PC-3 (cell line): ENCODE measurements at regions not wholly inside any gene's neighbourhood (a gene's known extent, or its start where the extent isn't known, plus 50 kb on each side); places are given as distances from the start of the nearest gene placed in this dataset.

ENCODE experiments used
- ATAC-seq: fragments of 200-7000 bp; cut with Tn5 transposase; 2 replicates; pipeline ENCODE4 v1.9.1; 2020; ENCODE audit warnings: mild to moderate bottlenecking, moderate library complexity
- BruUV-seq: library from RNA; stranded (reverse); fragments of 400-500 nt; replicated peaks from 2 replicates; lab custom pipeline; 2021; lab: Mats Ljungman, UMichigan
- CTCF ChIA-PET: fragments of 300-600 bp; sonication (Branson Sonifier 250); formaldehyde crosslinking; loops from one replicate; lab custom pipeline; 2022; ENCODE audit warnings: antibody characterized with exemption; lab: Charles Lee
- POLR2A ChIA-PET: fragments of 300-600 bp; sonication (Branson Sonifier 250); formaldehyde crosslinking; loops from one replicate; lab custom pipeline; 2022; ENCODE audit warnings: antibody characterized with exemption; ENCODE audit not compliant: unreplicated experiment; lab: Charles Lee
- DNase-seq: peaks from one replicate; pipeline ENCODE4 v3.0.0-alpha.2; 2015
- H2AFZ ChIP-seq: fragments of 300-600 bp; sonication (generic); 2 replicates; pipeline ENCODE4 v1.6.0; 2016; ENCODE audit warnings: antibody characterized with exemption, low read length
- H3F3A ChIP-seq: fragments of 300-600 bp; sonication (generic); one replicate; pipeline ENCODE4 v1.6.0; 2017; ENCODE audit warnings: antibody characterized with exemption, low read length, control low read depth, mild to moderate bottlenecking; ENCODE audit not compliant: unreplicated experiment
- H3K27ac ChIP-seq: fragments of 300-600 bp; sonication (generic); 2 replicates; pipeline ENCODE4 v1.5.1; 2016; ENCODE audit warnings: mild to moderate bottlenecking, low read length
- H3K27me3 ChIP-seq: fragments of 300-600 bp; sonication (generic); 2 replicates; pipeline ENCODE4 v1.6.1; 2016; ENCODE audit warnings: low read length, mixed read lengths
- H3K36me3 ChIP-seq: fragments of 300-600 bp; sonication (generic); 2 replicates; pipeline ENCODE4 v1.6.1; 2016; ENCODE audit warnings: low read depth, mixed run types, low read length, mixed read lengths
- H3K4me1 ChIP-seq: fragments of 300-600 bp; sonication (generic); 2 replicates; pipeline ENCODE4 v1.5.1; 2016; ENCODE audit warnings: low read length; ENCODE audit not compliant: insufficient read depth
- H3K4me2 ChIP-seq: fragments of 300-600 bp; sonication (generic); 2 replicates; pipeline ENCODE4 v1.6.0; 2016; ENCODE audit warnings: low read length
- H3K4me3 ChIP-seq: fragments of 300-600 bp; sonication (generic); 2 replicates; pipeline ENCODE4 v1.5.1; 2016; ENCODE audit warnings: mild to moderate bottlenecking, low read length, mixed read lengths
- H3K79me2 ChIP-seq: fragments of 300-600 bp; sonication (generic); 2 replicates; pipeline ENCODE4 v1.6.1; 2017; ENCODE audit warnings: low read length, mixed read lengths
- H3K9ac ChIP-seq: fragments of 300-600 bp; sonication (generic); 2 replicates; pipeline ENCODE4 v1.6.0; 2016; ENCODE audit warnings: mild to moderate bottlenecking, low read length
- H3K9me2 ChIP-seq: fragments of 300-600 bp; sonication (generic); replicated peaks from 2 replicates; pipeline ENCODE4 v1.6.1; 2016; ENCODE audit warnings: mixed run types, low read length, mixed read lengths
- H3K9me3 ChIP-seq: fragments of 300-600 bp; sonication (generic); 2 replicates; pipeline ENCODE4 v1.6.1; 2016; ENCODE audit warnings: low read length, mixed read lengths
- H4K20me1 ChIP-seq: fragments of 300-600 bp; sonication (generic); 2 replicates; pipeline ENCODE4 v1.6.1; 2016; ENCODE audit warnings: low read length, mixed read lengths
- CTCF ChIP-seq: fragments of 300-600 bp; sonication (generic); conservative IDR thresholded peaks from 2 replicates; pipeline ENCODE4 v1.5.1; 2017; ENCODE audit warnings: antibody characterized with exemption, low read depth, mild to moderate bottlenecking, low read length
- EZH2 ChIP-seq: fragments of 300-600 bp; sonication (generic); IDR thresholded peaks from one replicate; pipeline ENCODE4 v1.6.1; 2017; ENCODE audit warnings: antibody characterized with exemption, mild to moderate bottlenecking, low read length; ENCODE audit not compliant: unreplicated experiment
- EZH2phosphoT487 ChIP-seq: fragments of 300-600 bp; sonication (generic); IDR thresholded peaks from 2 replicates; pipeline ENCODE4 v1.6.1; 2018; ENCODE audit warnings: mild to moderate bottlenecking, antibody characterized with exemption, low read length, borderline replicate concordance
- intact Hi-C: fragments of 100-400 bp; cut with micrococcal nuclease; formaldehyde crosslinking; loops from 2 replicates; pipeline ENCODE4 v1.9.0; 2023

GRCh38 chr3:72320095-72320954 lies 527.9 kb downstream of the SHQ1 start:
- no peak for ATAC-seq
- no peaks in the 10 kb centered on the region for H3K36me3 ChIP-seq
- no TSS peak for BruUV-seq
- H3K27me3 ChIP-seq: no peaks in the 10 kb centered on the region
- no peaks in the 10 kb centered on the region for H3F3A ChIP-seq
- H3K9me2 ChIP-seq: no peaks in the 10 kb centered on the region
- H3K27ac ChIP-seq: no peak overlapping the region
- no peak overlapping the region for H3K9ac ChIP-seq
- intact Hi-C loops: no loop called here
- TF ChIP-seq EZH2 (no peak), CTCF (no peak), EZH2phosphoT487 (no peak)
- no peaks in the 10 kb centered on the region for H3K9me3 ChIP-seq
- no peaks in the 10 kb centered on the region for H4K20me1 ChIP-seq
- 0 out of 2 replicates have a peak, but pooled peaks cover 7% of the 10 kb centered on the region for H3K4me1 ChIP-seq
- H3K4me3 ChIP-seq: no peak overlapping the region
- ChIA-PET POLR2A (no interaction called here), CTCF (no interaction called here)
- no peak for DNase-seq
- no peaks in the 10 kb centered on the region for H3K79me2 ChIP-seq
- no peak overlapping the region for H3K4me2 ChIP-seq
- no peak overlapping the region for H2AFZ ChIP-seq

GRCh38 chr3:72319194-72320094 lies 528.8 kb downstream of the SHQ1 start:
- H3F3A ChIP-seq: no peaks in the 10 kb centered on the region
- H3K4me1 ChIP-seq: 0 out of 2 replicates have a peak, but pooled peaks cover 7% of the 10 kb centered on the region
- no TSS peak for BruUV-seq
- H3K36me3 ChIP-seq: no peaks in the 10 kb centered on the region
- peak; percentile 38 for DNase-seq
- POLR2A ChIA-PET: no interaction called here
- peak; percentile 48 for ATAC-seq
- H3K79me2 ChIP-seq: no peaks in the 10 kb centered on the region
- no peak overlapping the region for H3K27ac ChIP-seq
- CTCF ChIA-PET: no interaction called here
- intact Hi-C loops: no loop called here
- H3K4me2 ChIP-seq: no peak overlapping the region
- no peak overlapping the region for H3K9ac ChIP-seq
- H3K9me3 ChIP-seq: no peaks in the 10 kb centered on the region
- no peaks in the 10 kb centered on the region for H3K9me2 ChIP-seq
- TF ChIP-seq EZH2phosphoT487: no peak
- no peak for TF ChIP-seq EZH2
- TF ChIP-seq CTCF: no peak
- no peaks in the 10 kb centered on the region for H4K20me1 ChIP-seq
- H2AFZ ChIP-seq: peak overlapping the region; percentile 70
- H3K27me3 ChIP-seq: no peaks in the 10 kb centered on the region
- H3K4me3 ChIP-seq: no peak overlapping the region
